ENCODE measurements at regions not wholly inside any gene's neighbourhood (a gene's known extent, or its start where the extent isn't known, plus 50 kb on each side); places are given as distances from the start of the nearest gene placed in this dataset.
"Not testable (repeated sequence)": the region's sequence is repeated elsewhere in the genome, so short reads cannot be mapped to it uniquely, and the experiment has no call there.

- DNase-seq: no peak
These were observed 368.3 kb upstream of the GJE1 start for GRCh38 chr6:141764388-141764787.

GRCh38 chr6:141758430-141758829 is 374.3 kb upstream of the GJE1 start:
- DNase-seq: no peak

GRCh38 chr6:141753180-141753579 is 379.5 kb upstream of the GJE1 start:
- no peak for DNase-seq

- DNase-seq: no peak
These were observed 380.0 kb upstream of the GJE1 start for GRCh38 chr6:141752677-141753076.

- DNase-seq: not testable (repeated sequence)
These were observed 386.4 kb upstream of the GJE1 start for GRCh38 chr6:141746324-141746723.

- DNase-seq: no peak
These were observed 387.8 kb upstream of the GJE1 start for GRCh38 chr6:141744971-141745370.

- no peak for DNase-seq
These were observed 388.4 kb upstream of the GJE1 start for GRCh38 chr6:141744194-141744925.

GRCh38 chr6:141736104-141736503 is 396.6 kb upstream of the GJE1 start:
- DNase-seq: no peak

GRCh38 chr6:141735126-141735525 is 397.6 kb upstream of the GJE1 start:
- DNase-seq: no peak

- no peak for DNase-seq
These were observed 398.5 kb upstream of the GJE1 start for GRCh38 chr6:141734071-141734840.

GRCh38 chr6:141729146-141729545 is 403.6 kb upstream of the GJE1 start:
- no peak for DNase-seq

GRCh38 chr6:141728330-141728729 is 404.4 kb upstream of the GJE1 start:
- no peak for DNase-seq

- DNase-seq: no peak
These were observed 406.5 kb upstream of the GJE1 start for GRCh38 chr6:141726248-141726647.

- no peak for DNase-seq
These were observed 408.0 kb upstream of the GJE1 start for GRCh38 chr6:141724731-141725130.

GRCh38 chr6:141719476-141719875 is 413.2 kb upstream of the GJE1 start:
- DNase-seq: no peak

GRCh38 chr6:141705431-141705830 is 427.3 kb upstream of the GJE1 start:
- DNase-seq: no peak

- DNase-seq: no peak
These were observed 428.6 kb upstream of the GJE1 start for GRCh38 chr6:141704151-141704550.

- no peak for DNase-seq
These were observed 431.0 kb upstream of the GJE1 start for GRCh38 chr6:141701732-141702131.

GRCh38 chr6:141700819-141701218 is 431.9 kb upstream of the GJE1 start:
- no peak for DNase-seq

GRCh38 chr6:141688916-141689315 is 443.8 kb upstream of the GJE1 start:
- DNase-seq: no peak

- no peak for DNase-seq
These were observed 447.3 kb upstream of the GJE1 start for GRCh38 chr6:141685416-141685815.

- DNase-seq: no peak
These were observed 450.3 kb upstream of the GJE1 start for GRCh38 chr6:141682391-141682790.

- no peak for DNase-seq
These were observed 455.0 kb upstream of the GJE1 start for GRCh38 chr6:141677598-141678211.

- DNase-seq: no peak
These were observed 456.8 kb upstream of the GJE1 start for GRCh38 chr6:141675957-141676356.

Measured in activated CD4-positive, alpha-beta T cell treated with anti-CD3 and anti-CD28 coated beads, Interleukin-2, amount 50 U/mL, for 1 hour (primary cell).